ENCODE measurements at regions not wholly inside any gene's neighbourhood (a gene's known extent, or its start where the extent isn't known, plus 50 kb on each side); places are given as distances from the start of the nearest gene placed in this dataset.

- DNase-seq = peak; percentile 83
Measured at GRCh38 chr6:26216359-26216885, 129.2 kb downstream of the HFE start.

GRCh38 chr6:26216886-26217713 is 129.9 kb downstream of the HFE start:
- peak; percentile 85 for DNase-seq

GRCh38 chr6:26217714-26218075 is 130.5 kb downstream of the HFE start:
- DNase-seq = peak; percentile 48

GRCh38 chr6:26218824-26219223 is 131.6 kb downstream of the HFE start:
- no peak for DNase-seq

GRCh38 chr6:26220145-26220970 is 133.1 kb downstream of the HFE start:
- DNase-seq = no peak

- DNase-seq = no peak
Measured at GRCh38 chr6:26221186-26221585, 134.0 kb downstream of the HFE start.

- DNase-seq = no peak
Measured at GRCh38 chr6:26222571-26222970, 135.3 kb downstream of the HFE start.

GRCh38 chr6:26223228-26223627 is 136.0 kb downstream of the HFE start:
- DNase-seq = no peak

- DNase-seq = peak; percentile 68
Measured at GRCh38 chr6:26223650-26224546, 136.7 kb downstream of the HFE start.

- no peak for DNase-seq
Measured at GRCh38 chr6:26224547-26224912, 137.3 kb downstream of the HFE start.

- no peak for DNase-seq
Measured at GRCh38 chr6:26224940-26225847, 138.0 kb downstream of the HFE start.

- no peak for DNase-seq
Measured at GRCh38 chr6:26225848-26226578, 138.8 kb downstream of the HFE start.

- no peak for DNase-seq
Measured at GRCh38 chr6:26226579-26226967, 138.4 kb upstream of the BTN3A2 start.

GRCh38 chr6:26230351-26230750 is 134.6 kb upstream of the BTN3A2 start:
- no peak for DNase-seq

- DNase-seq = no peak
Measured at GRCh38 chr6:26231006-26231587, 133.9 kb upstream of the BTN3A2 start.

GRCh38 chr6:26232306-26232939 is 132.6 kb upstream of the BTN3A2 start:
- no peak for DNase-seq

GRCh38 chr6:26232940-26233648 is 131.9 kb upstream of the BTN3A2 start:
- DNase-seq = peak; percentile 72

- peak; percentile 78 for DNase-seq
Measured at GRCh38 chr6:26233649-26234420, 131.2 kb upstream of the BTN3A2 start.
